GM12892 (cell line): ENCODE measurements at regions not wholly inside any gene's neighbourhood (a gene's known extent, or its start where the extent isn't known, plus 50 kb on each side); places are given as distances from the start of the nearest gene placed in this dataset.
"Not testable (repeated sequence)": the region's sequence is repeated elsewhere in the genome, so short reads cannot be mapped to it uniquely, and the experiment has no call there.

Experiments used
- POLR2A ChIP-seq: IDR thresholded peaks from 2 replicates; pipeline ENCODE4 v1.6.1; 2011; ENCODE audit warnings: low read depth, low read length, control low read depth
- TAF1 ChIP-seq: IDR thresholded peaks from 2 replicates; pipeline ENCODE4 v1.6.1; 2011; ENCODE audit warnings: low read depth, mild to moderate bottlenecking, control low read depth, low read length, borderline replicate concordance

DNA sequence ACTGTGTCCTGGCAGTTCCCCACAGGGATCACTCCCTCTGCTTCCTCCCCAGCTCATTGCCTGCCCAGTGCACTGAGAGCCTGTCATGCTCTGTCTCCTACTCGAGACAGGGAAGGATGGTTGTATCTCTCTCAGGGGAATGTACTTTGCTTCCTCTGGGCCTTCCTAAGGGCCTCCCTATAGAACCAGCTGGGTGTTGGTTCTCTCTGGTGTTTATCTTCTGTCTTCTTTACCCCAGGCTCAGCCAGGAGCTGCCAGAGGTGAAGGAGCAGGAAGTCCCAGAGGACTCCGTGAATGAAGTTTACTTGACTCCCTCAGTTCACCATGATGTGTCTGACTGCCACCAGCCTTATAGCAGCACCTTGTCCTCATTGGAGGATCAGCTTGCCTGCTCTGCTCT, 330.3 kb upstream of the COX7C start:
- not testable (repeated sequence) for TF ChIP-seq POLR2A, TAF1
